ENCODE measurements at regions not wholly inside any gene's neighbourhood (a gene's known extent, or its start where the extent isn't known, plus 50 kb on each side); places are given as distances from the start of the nearest gene placed in this dataset.

DNA sequence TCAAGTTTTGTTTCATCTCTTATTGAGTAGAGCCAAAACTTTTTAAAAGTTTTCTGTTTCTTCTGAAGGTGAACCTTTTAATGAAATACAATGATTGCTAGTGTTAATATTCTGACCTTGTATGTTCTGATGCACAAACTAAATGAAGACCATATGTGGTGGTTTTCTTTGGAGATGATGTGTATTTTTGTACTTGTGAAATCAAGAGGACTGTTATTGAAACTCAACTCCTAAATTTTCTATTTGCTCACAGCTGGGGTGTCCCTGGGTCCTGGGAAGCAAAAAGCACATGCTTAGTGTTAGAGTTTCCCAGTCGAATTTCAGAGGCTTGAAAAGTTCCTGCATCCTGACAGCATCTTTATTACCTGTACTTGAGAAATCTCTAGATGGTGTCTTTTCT, 1185.8 kb upstream of the ALCAM start (continued):
- TF ChIP-seq RNF2 (IDR thresholded peaks at IDR 0.05; ENCODE audit: borderline replicate concordance, low read depth, low read length, missing control alignments, poor library complexity, severe bottlenecking) (no peak), RXRA (IDR thresholded peaks at IDR 0.05; ENCODE audit: insufficient read depth, low read depth, low read length) (no peak), CREB1 (IDR thresholded peaks at IDR 0.05) (no peak), GABPA (IDR thresholded peaks at IDR 0.05; ENCODE audit: borderline replicate concordance, insufficient read depth, low read length) (no peak)
- TF ChIP-seq, protein P1, sequence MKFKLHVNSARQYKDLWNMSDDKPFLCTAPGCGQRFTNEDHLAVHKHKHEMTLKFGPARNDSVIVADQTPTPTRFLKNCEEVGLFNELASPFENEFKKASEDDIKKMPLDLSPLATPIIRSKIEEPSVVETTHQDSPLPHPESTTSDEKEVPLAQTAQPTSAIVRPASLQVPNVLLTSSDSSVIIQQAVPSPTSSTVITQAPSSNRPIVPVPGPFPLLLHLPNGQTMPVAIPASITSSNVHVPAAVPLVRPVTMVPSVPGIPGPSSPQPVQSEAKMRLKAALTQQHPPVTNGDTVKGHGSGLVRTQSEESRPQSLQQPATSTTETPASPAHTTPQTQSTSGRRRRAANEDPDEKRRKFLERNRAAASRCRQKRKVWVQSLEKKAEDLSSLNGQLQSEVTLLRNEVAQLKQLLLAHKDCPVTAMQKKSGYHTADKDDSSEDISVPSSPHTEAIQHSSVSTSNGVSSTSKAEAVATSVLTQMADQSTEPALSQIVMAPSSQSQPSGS (IDR thresholded peaks at IDR 0.05; ENCODE audit: low read length): no peak
